Suprapubic skin (tissue), 4 donors: ENCODE measurements at regions not wholly inside any gene's neighbourhood (a gene's known extent, or its start where the extent isn't known, plus 50 kb on each side); places are given as distances from the start of the nearest gene placed in this dataset.

ENCODE experiments used
- DNase-seq, 2 donors: peaks; one replicate each; pipeline ENCODE4 v3.0.0-alpha.2; 2019; ENCODE audit warnings: low spot score in 2 of 2
- H3K27ac ChIP-seq: fragments of 200-600 bp; sonication (generic); one replicate; pipeline ENCODE4 v1.5.1; 2019
- H3K27me3 ChIP-seq: fragments of 200-600 bp; sonication (generic); one replicate; pipeline ENCODE4 v1.5.1; 2019
- H3K36me3 ChIP-seq: fragments of 200-600 bp; sonication (generic); one replicate; pipeline ENCODE4 v1.5.1; 2019
- H3K4me1 ChIP-seq: fragments of 200-600 bp; sonication (generic); one replicate; pipeline ENCODE4 v1.5.1; 2019
- H3K4me3 ChIP-seq: fragments of 200-600 bp; sonication (generic); one replicate; pipeline ENCODE4 v1.5.1; 2019; ENCODE audit warnings: mild to moderate bottlenecking
- H3K9me3 ChIP-seq: fragments of 200-600 bp; sonication (generic); one replicate; pipeline ENCODE4 v1.5.1; 2019
- EP300 ChIP-seq: sonication (generic); formaldehyde crosslinking; IDR thresholded peaks from one replicate; pipeline ENCODE4 v1.6.1; 2017; ENCODE audit warnings: antibody characterized with exemption
- POLR2A ChIP-seq, 2 donors: fragments of 450-650 bp; IDR thresholded peaks; one replicate each; pipeline ENCODE4 v1.6.1; 2017; ENCODE audit warnings: antibody characterized with exemption in 2 of 2, mild to moderate bottlenecking in 2 of 2, moderate library complexity in 2 of 2
- POLR2AphosphoS5 ChIP-seq, 3 donors: sonication (generic); formaldehyde crosslinking; IDR thresholded peaks; one replicate each; pipeline ENCODE4 v1.6.1; 2017; ENCODE audit warnings: antibody characterized with exemption in 3 of 3
- WGBS: methylation state at CpG from one replicate; pipeline ENCODE4 v1.1.5; 2018; 5-methylcytosine and 5-hydroxymethylcytosine counted together
- TF ChIP-seq, protein P1 (sequence below), 2 donors: fragments of 200-600 bp in 1 of 2; fragments of 450-650 bp in 1 of 2; sonication (generic) in 1 of 2; IDR thresholded peaks; one replicate each; pipeline ENCODE4 v1.5.1; 2016 to 2019; ENCODE audit warnings: antibody characterized with exemption in 2 of 2, mild to moderate bottlenecking in 1 of 2, moderate library complexity in 1 of 2

DNA sequence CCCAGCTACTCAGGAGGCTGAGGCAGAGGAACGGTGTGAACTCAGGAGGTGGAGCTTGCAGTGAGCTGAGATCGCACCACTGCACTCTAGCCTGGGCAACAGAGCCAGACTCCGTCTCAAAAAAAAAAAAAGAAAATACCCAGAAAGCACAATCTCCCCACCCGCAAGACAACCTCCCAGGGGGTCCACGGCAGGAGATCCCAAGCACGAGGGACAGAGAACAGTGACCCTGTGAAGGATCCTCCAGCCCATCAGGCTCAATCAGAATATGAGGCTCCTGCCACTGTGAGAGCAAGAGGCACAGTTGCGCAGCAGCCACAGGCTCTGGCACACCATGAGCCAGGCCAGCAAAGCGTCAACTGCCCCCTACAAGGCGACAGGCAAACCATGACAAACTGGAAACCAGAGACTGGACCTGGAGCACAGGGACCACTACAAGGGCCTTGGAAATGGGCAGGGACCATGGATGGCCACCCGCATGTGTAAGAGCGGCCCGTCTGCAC is 164.8 kb upstream of the GRK3 start:
- no peaks in the 10 kb centered on the region for H3K36me3 ChIP-seq
- no peak for DNase-seq
- WGBS, result 90% methylated on average over 12 of the region's 12 CpGs
- H3K27me3 ChIP-seq, result no peaks in the 10 kb centered on the region
- no peak overlapping the region for H3K4me3 ChIP-seq
- no peak for TF ChIP-seq EP300
- no peak for TF ChIP-seq POLR2AphosphoS5 (IDR thresholded peaks at IDR 0.05)
- TF ChIP-seq, protein P1, sequence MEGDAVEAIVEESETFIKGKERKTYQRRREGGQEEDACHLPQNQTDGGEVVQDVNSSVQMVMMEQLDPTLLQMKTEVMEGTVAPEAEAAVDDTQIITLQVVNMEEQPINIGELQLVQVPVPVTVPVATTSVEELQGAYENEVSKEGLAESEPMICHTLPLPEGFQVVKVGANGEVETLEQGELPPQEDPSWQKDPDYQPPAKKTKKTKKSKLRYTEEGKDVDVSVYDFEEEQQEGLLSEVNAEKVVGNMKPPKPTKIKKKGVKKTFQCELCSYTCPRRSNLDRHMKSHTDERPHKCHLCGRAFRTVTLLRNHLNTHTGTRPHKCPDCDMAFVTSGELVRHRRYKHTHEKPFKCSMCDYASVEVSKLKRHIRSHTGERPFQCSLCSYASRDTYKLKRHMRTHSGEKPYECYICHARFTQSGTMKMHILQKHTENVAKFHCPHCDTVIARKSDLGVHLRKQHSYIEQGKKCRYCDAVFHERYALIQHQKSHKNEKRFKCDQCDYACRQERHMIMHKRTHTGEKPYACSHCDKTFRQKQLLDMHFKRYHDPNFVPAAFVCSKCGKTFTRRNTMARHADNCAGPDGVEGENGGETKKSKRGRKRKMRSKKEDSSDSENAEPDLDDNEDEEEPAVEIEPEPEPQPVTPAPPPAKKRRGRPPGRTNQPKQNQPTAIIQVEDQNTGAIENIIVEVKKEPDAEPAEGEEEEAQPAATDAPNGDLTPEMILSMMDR (IDR thresholded peaks at IDR 0.05), result no peak
- H3K27ac ChIP-seq, result no peak overlapping the region
- H3K4me1 ChIP-seq, result peaks cover 54% of the 10 kb centered on the region
- no peaks in the 10 kb centered on the region for H3K9me3 ChIP-seq

DNA sequence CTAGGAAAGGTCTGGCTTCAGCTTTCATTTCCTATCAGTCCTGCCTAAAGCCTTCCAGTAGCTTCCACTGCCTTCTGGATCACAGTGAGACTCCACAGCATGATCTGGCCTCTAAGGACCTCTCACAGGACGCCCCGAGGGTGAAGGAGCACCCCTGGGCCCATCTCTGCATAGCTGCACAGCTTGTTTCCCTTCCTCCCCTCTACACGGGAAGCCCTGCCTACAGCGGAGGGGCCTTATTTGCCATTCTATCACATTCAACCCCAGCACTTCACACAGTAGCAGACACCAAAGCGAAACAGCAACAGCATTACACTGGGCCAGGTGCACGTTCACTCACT is 162.3 kb upstream of the GRK3 start:
- H3K4me3 ChIP-seq, result no peak overlapping the region
- H3K9me3 ChIP-seq, result no peaks in the 10 kb centered on the region
- TF ChIP-seq EP300, result no peak
- no peak for TF ChIP-seq POLR2A (IDR thresholded peaks at IDR 0.05)
- TF ChIP-seq, protein P1 (IDR thresholded peaks at IDR 0.05), result no peak
- TF ChIP-seq POLR2AphosphoS5 (IDR thresholded peaks at IDR 0.05), result no peak
- no peaks in the 10 kb centered on the region for H3K27me3 ChIP-seq
- peaks cover 47% of the 10 kb centered on the region for H3K4me1 ChIP-seq
- H3K36me3 ChIP-seq, result no peaks in the 10 kb centered on the region
- H3K27ac ChIP-seq, result no peak overlapping the region
- DNase-seq, result no peak
- WGBS, result 89% methylated on average over 6 of the region's 6 CpGs

DNA sequence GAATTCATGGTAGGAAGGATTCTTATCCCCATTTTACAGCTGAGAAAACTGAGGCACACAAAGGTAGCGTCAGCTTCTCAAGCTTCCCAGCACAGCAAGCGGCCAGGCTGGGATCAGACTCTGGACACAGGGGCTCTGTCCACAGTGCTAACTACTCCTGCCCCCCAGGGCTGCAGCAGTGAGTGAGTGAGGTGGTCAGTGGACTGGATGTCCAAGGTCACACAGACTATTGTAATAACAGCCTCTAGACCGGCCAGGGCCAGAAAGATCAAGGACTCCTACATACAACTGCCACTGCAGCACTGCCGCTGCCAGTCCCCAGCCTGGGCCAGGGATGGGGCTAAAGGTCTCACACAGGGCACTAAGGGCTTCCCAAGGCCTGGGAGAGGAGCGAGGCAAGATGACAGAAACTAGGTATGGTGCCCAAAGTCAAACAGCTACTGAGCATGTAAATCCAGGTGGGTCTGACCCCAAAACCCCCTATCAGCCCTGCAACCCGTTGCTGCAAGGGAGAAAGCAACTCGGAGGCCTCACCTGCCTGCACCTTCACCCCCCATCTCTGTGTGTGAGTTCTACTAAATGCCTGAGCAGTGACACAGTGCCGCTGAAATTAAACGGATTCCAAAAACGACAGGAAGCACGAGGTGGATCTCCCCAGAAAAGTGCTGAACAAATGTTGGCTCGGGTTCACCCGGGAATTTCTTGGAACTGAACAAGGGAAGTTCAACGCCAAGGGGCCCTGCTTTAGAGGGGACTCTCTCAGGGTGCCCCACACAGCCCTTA is 161.8 kb upstream of the GRK3 start:
- H3K9me3 ChIP-seq, result no peaks in the 10 kb centered on the region
- H3K27me3 ChIP-seq, result no peaks in the 10 kb centered on the region
- H3K4me3 ChIP-seq, result peak overlapping the region; percentile 63
- no peak overlapping the region for H3K27ac ChIP-seq
- DNase-seq, result no peak
- H3K4me1 ChIP-seq, result peaks cover 47% of the 10 kb centered on the region
- WGBS, result 49% methylated on average over 10 of the region's 14 CpGs
- no peaks in the 10 kb centered on the region for H3K36me3 ChIP-seq
- no peak for TF ChIP-seq POLR2AphosphoS5 (IDR thresholded peaks at IDR 0.05)
- TF ChIP-seq POLR2A (IDR thresholded peaks at IDR 0.05), result no peak
- TF ChIP-seq, protein P1 (IDR thresholded peaks at IDR 0.05), result no peak
- TF ChIP-seq EP300, result no peak

DNA sequence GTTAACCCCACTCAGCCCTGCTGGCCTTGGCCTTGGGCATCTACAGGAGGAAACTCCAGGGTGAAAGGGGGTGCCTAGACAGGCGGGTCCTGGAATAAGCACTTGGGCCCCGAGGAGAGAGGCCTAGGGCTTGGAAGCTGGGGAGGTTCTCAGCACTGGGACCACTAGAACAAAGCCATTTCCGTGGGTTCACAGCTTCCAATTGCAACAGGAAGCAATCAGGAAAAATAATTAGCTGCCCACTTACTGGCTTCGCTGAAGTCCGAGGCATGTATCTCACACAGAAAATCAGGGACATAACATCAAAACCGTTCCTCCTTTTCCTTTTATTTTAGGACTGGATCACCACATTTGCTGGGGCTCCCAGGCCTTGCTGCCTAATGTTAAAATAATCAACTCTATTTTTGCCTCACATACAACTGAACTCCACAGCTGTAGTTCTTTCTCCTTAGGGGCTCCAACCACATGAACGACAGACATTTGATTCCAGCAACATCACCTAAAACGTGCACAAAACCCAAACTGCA is 161.1 kb upstream of the GRK3 start:
- DNase-seq, result no peak
- Histone ChIP-seq H3K4me3 (peak overlapping the region; percentile 63), H3K9me3 (no peaks in the 10 kb centered on the region), H3K27ac (peak overlapping the region; percentile 73), H3K4me1 (peaks cover 47% of the 10 kb centered on the region), H3K27me3 (no peaks in the 10 kb centered on the region), H3K36me3 (no peaks in the 10 kb centered on the region)
- TF ChIP-seq POLR2AphosphoS5 (IDR thresholded peaks at IDR 0.05) (no peak), EP300 (no peak), POLR2A (IDR thresholded peaks at IDR 0.05) (no peak)
- WGBS, result 35% methylated on average over 7 of the region's 8 CpGs

DNA sequence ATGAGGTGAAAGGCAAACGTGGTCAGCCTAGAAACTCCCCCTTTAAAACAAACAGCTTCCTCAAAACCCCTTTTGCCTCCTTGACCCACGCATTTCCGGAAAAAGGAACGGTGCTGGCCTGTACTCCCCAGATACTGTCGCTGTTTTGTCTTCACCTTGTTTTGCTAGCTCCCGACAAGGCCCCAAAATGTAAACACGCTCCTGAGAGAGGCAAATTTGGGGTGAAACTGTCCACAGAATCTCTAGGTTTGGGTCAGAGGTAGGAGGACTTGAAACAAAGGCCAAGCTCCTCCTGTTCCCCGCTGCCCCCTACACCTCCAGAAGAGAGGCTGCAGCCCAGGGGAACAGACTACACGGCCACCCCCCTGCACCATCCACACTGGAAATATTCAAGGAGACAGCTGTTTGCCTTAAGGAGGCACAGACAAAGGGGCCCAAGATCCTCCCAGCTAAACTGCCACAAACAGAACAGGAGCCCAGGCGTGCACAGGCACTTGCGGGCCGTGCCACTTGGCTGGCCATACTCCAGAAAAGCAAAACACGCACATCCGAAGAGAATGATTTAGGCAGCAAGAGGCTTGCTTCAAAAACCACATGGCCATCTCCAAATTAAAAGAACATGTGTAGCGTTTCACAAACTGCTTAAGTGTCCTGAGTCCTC is 160.5 kb upstream of the GRK3 start:
- no peaks in the 10 kb centered on the region for H3K9me3 ChIP-seq
- H3K36me3 ChIP-seq, result no peaks in the 10 kb centered on the region
- peak overlapping the region; percentile 63 for H3K4me3 ChIP-seq
- WGBS, result 22% methylated on average over 15 of the region's 15 CpGs
- no peak for DNase-seq
- TF ChIP-seq, protein P1 (IDR thresholded peaks at IDR 0.05), result no peak
- TF ChIP-seq EP300 (no peak), POLR2A (IDR thresholded peaks at IDR 0.05) (no peak), POLR2AphosphoS5 (IDR thresholded peaks at IDR 0.05) (no peak)
- no peaks in the 10 kb centered on the region for H3K27me3 ChIP-seq
- peaks cover 47% of the 10 kb centered on the region for H3K4me1 ChIP-seq
- H3K27ac ChIP-seq, result peak overlapping the region; percentile 73
